Lung microvascular endothelial cell (primary cell): ENCODE measurements at regions not wholly inside any gene's neighbourhood (a gene's known extent, or its start where the extent isn't known, plus 50 kb on each side); places are given as distances from the start of the nearest gene placed in this dataset.

Experiments used
- DNase-seq, 2 donors: peaks; one replicate each; pipeline versions ENCODE4 v3.0.0 to v3.0.0-alpha.2; 2010; ENCODE audit warnings: low read depth in 2 of 2

DNA sequence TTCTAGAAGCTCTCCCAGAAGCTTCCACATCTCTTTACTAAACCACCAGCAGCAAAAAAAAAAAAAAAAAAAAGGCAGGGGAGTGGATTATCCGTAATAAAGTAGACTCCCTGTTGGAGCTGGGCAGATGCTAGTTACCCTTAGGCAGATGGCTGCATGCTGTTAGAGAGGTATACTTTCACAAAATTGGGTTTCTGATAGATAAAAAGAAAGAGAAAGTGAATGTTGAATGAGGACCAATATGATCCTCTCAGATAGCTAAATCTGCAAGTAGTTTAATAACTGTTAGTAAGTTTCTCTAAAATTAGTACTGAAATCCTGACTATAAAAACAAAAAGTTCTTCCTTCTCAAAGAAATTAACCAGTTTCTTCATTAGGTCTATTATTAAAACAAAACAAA is 195.4 kb downstream of the ANAPC10 start:
- no peak for DNase-seq

DNA sequence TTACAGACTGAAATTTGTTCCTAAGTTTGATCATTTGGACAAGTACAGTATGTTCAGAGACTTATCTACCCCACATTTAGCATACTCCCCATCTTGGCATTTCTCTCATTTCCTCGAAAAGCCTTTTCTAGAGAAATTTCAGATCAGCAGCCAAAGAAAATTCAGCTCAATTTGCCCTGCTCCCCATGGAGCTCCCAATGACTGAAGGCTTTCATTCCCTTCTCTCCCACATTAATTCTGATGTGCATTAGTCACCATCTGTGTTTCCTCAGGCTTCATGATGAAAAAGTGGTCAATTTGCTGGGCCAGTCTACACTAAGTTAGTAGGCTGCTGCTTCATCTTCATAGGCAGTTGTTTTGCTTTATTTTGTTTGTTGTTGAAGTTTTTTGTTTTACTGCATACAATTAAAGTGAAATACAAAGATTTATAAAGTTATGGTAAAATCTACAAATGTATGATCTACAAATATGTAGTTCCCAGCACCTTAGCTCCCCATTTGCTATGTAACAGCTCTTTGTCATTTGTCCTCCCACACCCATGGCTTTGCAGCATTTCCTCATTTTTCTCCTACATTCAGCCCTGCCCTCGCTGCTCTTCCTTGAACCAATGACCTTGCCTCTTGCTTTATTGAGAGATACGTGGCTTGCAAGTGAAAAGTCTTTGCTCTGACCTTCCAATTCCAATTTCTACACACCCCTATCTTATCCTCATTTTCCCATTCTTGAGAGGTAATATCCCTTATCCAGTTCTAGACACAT is 193.9 kb downstream of the ANAPC10 start:
- peak in 1 of 2 donors; percentile 24 for DNase-seq

DNA sequence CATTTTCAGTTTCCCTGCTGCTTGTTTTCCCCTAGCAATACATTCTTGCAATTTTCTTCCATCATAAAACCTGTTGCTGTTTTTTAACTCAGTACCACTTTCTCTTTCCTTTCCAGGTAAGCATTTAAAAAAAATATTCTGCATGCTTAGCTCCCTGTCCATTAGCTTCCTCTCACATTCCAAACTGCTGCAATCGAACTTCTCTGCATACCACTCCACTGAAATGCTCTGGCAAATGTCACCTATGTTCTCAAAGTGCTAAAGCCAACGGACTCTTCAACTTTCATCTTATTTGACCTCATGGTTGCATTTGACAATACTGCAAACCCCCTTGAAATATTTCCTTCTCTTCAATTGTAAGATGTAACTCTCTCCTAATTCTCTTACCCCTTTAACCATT is 192.7 kb downstream of the ANAPC10 start:
- DNase-seq, result no peak

DNA sequence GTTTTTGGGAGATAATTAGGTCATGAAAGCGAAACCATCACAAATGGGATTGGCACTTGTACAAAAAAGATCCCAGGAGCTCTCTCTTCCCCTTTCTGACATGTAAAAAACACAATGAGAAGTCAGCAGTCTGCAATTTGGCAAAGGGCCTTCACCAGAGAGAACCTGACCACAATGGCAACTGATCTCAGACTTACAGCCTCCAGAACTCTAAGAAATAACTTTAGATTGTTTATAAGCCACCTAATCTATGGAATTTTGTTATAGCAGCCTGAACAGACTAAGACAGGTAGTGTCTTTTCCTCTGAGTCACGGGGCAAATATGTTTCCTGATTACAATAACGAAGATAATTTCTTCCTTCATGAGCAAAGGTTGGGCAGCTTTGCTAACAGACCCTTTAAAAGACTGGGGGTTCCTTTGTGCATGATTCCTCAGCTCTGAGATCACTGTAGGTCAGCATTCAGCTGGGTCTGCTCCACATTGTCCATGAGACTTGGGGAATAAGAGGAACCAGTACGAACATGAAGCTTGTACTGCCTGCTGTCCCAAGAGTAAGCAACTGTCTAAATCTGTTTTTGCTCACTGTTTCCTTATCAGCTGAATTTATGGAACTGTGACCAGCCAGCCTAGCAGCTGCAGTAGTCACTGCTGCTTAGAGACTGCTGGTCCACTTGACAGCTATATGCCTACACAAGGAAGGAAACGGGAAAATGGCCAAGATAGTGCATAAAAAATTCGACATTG is 191.6 kb downstream of the ANAPC10 start:
- DNase-seq, result peak; percentile 23 to 59

DNA sequence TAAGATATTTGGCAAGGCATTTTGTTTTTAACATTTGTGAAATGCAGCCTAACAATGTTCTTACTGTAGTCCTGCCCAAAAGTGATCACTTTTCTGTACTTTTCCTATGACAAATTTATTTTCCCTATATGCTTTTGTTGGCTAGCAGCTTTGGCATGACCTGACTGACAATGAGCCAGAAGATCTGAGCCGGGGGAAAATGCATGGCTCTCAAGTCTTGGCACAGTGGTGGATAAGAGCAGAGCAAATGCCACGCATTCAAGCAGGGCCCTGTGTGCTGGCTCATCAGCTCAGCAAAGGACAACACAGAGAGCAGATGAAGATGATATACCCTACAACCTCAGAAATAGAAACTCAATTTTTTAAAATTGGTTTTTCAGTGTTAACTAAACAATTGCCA is 187.3 kb downstream of the ANAPC10 start:
- peak in 1 of 2 donors; percentile 39 for DNase-seq
